Pulmonary artery endothelial cell (primary cell): ENCODE measurements at regions not wholly inside any gene's neighbourhood (a gene's known extent, or its start where the extent isn't known, plus 50 kb on each side); places are given as distances from the start of the nearest gene placed in this dataset.

Experiments used
- DNase-seq: peaks from one replicate; pipeline ENCODE4 v3.0.0-alpha.2; 2011; ENCODE audit warnings: low read depth, low spot score

GRCh38 chr9:115712981-115713380 is 440.6 kb upstream of the PAPPA start:
- no peak for DNase-seq

GRCh38 chr9:115715666-115716065 is 437.9 kb upstream of the PAPPA start:
- no peak for DNase-seq

- DNase-seq: no peak
Observed at GRCh38 chr9:115717298-115717697, 436.3 kb upstream of the PAPPA start.

GRCh38 chr9:115717711-115718173 is 435.8 kb upstream of the PAPPA start:
- DNase-seq: no peak

- no peak for DNase-seq
Observed at GRCh38 chr9:115730396-115730795, 423.2 kb upstream of the PAPPA start.

- DNase-seq: no peak
Observed at GRCh38 chr9:115730845-115731244, 422.7 kb upstream of the PAPPA start.

- DNase-seq: no peak
Observed at GRCh38 chr9:115733318-115734110, 420.1 kb upstream of the PAPPA start.

GRCh38 chr9:115739096-115739875 is 414.3 kb upstream of the PAPPA start:
- DNase-seq: no peak

GRCh38 chr9:115740986-115741385 is 412.6 kb upstream of the PAPPA start:
- DNase-seq: no peak

GRCh38 chr9:115743709-115744605 is 409.6 kb upstream of the PAPPA start:
- no peak for DNase-seq

- no peak for DNase-seq
Observed at GRCh38 chr9:115746496-115746895, 407.1 kb upstream of the PAPPA start.

GRCh38 chr9:115747731-115748130 is 405.9 kb upstream of the PAPPA start:
- DNase-seq: no peak

GRCh38 chr9:115756736-115757135 is 396.9 kb upstream of the PAPPA start:
- DNase-seq: no peak

- no peak for DNase-seq
Observed at GRCh38 chr9:115757461-115757860, 396.1 kb upstream of the PAPPA start.

GRCh38 chr9:115758441-115758840 is 395.1 kb upstream of the PAPPA start:
- no peak for DNase-seq

- DNase-seq: no peak
Observed at GRCh38 chr9:115759426-115759825, 394.2 kb upstream of the PAPPA start.

GRCh38 chr9:115764645-115765044 is 388.9 kb upstream of the PAPPA start:
- DNase-seq: no peak

GRCh38 chr9:115765060-115765459 is 388.5 kb upstream of the PAPPA start:
- no peak for DNase-seq

- DNase-seq: no peak
Observed at GRCh38 chr9:115766370-115766955, 387.1 kb upstream of the PAPPA start.

GRCh38 chr9:115770521-115770920 is 383.1 kb upstream of the PAPPA start:
- no peak for DNase-seq

GRCh38 chr9:115775659-115776058 is 377.9 kb upstream of the PAPPA start:
- DNase-seq: no peak
